ENCODE measurements at regions not wholly inside any gene's neighbourhood (a gene's known extent, or its start where the extent isn't known, plus 50 kb on each side); places are given as distances from the start of the nearest gene placed in this dataset.

DNA sequence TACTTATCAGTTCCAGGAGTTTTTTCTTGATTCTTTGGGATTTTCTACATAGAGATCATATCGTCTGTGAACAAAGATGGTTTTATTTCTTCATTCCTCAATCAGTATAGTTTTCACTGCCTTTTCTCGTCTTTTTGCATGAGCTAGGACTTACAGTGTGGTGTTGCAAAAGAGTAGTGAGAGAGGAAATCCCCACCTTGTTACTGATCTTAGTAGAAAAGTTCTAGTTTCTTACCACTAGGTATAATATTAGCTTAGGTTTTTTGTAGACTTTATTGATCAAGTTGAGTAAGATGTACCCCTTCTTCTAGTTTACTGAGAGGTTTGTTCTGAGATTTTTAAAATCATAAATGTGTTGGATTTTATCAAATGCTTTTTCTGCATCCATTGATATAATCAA is 123.3 kb downstream of the TMEM26 start (continued):
- TF ChIP-seq, protein P1, sequence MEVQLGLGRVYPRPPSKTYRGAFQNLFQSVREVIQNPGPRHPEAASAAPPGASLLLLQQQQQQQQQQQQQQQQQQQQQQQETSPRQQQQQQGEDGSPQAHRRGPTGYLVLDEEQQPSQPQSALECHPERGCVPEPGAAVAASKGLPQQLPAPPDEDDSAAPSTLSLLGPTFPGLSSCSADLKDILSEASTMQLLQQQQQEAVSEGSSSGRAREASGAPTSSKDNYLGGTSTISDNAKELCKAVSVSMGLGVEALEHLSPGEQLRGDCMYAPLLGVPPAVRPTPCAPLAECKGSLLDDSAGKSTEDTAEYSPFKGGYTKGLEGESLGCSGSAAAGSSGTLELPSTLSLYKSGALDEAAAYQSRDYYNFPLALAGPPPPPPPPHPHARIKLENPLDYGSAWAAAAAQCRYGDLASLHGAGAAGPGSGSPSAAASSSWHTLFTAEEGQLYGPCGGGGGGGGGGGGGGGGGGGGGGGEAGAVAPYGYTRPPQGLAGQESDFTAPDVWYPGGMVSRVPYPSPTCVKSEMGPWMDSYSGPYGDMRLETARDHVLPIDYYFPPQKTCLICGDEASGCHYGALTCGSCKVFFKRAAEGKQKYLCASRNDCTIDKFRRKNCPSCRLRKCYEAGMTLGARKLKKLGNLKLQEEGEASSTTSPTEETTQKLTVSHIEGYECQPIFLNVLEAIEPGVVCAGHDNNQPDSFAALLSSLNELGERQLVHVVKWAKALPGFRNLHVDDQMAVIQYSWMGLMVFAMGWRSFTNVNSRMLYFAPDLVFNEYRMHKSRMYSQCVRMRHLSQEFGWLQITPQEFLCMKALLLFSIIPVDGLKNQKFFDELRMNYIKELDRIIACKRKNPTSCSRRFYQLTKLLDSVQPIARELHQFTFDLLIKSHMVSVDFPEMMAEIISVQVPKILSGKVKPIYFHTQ (CRISPR knock-in tag; IDR thresholded peaks at IDR 0.05): no peak

DNA sequence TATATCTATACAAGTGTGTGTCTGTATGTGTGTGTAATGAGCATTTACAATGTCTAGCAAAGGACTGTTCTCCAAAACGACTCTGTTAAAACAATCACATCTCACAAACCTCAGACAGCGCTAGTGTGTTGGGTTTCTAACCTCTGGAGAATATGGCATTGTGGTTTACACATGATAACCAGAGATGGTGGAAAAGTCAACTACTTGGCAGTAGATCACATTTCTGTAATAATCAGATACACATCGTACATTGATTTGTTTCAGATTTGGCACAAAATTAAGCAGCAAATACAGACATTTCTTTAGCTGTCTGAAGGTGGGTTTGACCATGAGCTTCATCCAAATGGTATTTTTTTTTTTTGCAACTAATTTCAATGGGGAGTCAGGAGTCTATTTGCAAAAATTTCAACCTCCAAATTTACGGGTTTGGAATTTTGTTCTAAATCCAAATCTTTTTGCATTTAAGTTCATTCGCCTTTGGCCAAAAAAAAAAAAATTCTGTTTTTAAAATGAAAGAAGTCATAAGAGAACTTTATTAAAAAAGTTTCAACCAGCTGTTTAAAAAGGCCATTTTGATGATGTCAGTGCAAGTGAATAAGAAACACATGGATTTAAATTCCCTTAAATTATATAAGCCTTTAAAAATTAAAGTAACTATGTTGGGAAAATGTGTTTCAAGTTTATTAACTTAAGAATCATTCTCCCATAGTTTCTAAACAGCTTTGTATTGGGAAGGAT is 127.8 kb downstream of the TMEM26 start:
- POLR2A ChIA-PET: no interaction called here
- Mint-ChIP-seq H3K4me3 (no peak overlapping the region), H3K36me3 (peaks cover 27% of the 10 kb centered on the region), H3K27ac (no peak overlapping the region), H3K9me3 (peaks cover 35% of the 10 kb centered on the region), H3K27me3 (ENCODE audit: low read depth) (no peaks in the 10 kb centered on the region), H3K4me1 (peaks cover 8% of the 10 kb centered on the region)
- TF ChIP-seq EMX1 (CRISPR knock-in tag; IDR thresholded peaks at IDR 0.05) (no peak), GTF2I (CRISPR knock-in tag; conservative IDR thresholded peaks at IDR 0.05) (no peak), TCF7 (CRISPR knock-in tag; IDR thresholded peaks at IDR 0.05; ENCODE audit: low read depth) (no peak), ZNF219 (CRISPR knock-in tag; IDR thresholded peaks at IDR 0.05; ENCODE audit: borderline replicate concordance) (no peak)
- TF ChIP-seq, protein P2, sequence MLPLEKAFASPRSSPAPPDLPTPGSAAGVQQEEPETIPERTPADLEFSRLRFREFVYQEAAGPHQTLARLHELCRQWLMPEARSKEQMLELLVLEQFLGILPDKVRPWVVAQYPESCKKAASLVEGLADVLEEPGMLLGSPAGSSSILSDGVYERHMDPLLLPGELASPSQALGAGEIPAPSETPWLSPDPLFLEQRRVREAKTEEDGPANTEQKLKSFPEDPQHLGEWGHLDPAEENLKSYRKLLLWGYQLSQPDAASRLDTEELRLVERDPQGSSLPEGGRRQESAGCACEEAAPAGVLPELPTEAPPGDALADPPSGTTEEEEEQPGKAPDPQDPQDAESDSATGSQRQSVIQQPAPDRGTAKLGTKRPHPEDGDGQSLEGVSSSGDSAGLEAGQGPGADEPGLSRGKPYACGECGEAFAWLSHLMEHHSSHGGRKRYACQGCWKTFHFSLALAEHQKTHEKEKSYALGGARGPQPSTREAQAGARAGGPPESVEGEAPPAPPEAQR (CRISPR knock-in tag; IDR thresholded peaks at IDR 0.05): no peak
- TF ChIP-seq, protein P3, sequence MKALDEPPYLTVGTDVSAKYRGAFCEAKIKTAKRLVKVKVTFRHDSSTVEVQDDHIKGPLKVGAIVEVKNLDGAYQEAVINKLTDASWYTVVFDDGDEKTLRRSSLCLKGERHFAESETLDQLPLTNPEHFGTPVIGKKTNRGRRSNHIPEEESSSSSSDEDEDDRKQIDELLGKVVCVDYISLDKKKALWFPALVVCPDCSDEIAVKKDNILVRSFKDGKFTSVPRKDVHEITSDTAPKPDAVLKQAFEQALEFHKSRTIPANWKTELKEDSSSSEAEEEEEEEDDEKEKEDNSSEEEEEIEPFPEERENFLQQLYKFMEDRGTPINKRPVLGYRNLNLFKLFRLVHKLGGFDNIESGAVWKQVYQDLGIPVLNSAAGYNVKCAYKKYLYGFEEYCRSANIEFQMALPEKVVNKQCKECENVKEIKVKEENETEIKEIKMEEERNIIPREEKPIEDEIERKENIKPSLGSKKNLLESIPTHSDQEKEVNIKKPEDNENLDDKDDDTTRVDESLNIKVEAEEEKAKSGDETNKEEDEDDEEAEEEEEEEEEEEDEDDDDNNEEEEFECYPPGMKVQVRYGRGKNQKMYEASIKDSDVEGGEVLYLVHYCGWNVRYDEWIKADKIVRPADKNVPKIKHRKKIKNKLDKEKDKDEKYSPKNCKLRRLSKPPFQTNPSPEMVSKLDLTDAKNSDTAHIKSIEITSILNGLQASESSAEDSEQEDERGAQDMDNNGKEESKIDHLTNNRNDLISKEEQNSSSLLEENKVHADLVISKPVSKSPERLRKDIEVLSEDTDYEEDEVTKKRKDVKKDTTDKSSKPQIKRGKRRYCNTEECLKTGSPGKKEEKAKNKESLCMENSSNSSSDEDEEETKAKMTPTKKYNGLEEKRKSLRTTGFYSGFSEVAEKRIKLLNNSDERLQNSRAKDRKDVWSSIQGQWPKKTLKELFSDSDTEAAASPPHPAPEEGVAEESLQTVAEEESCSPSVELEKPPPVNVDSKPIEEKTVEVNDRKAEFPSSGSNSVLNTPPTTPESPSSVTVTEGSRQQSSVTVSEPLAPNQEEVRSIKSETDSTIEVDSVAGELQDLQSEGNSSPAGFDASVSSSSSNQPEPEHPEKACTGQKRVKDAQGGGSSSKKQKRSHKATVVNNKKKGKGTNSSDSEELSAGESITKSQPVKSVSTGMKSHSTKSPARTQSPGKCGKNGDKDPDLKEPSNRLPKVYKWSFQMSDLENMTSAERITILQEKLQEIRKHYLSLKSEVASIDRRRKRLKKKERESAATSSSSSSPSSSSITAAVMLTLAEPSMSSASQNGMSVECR (CRISPR knock-in tag; IDR thresholded peaks at IDR 0.05; ENCODE audit: borderline replicate concordance): no peak
- TF ChIP-seq, protein P4, sequence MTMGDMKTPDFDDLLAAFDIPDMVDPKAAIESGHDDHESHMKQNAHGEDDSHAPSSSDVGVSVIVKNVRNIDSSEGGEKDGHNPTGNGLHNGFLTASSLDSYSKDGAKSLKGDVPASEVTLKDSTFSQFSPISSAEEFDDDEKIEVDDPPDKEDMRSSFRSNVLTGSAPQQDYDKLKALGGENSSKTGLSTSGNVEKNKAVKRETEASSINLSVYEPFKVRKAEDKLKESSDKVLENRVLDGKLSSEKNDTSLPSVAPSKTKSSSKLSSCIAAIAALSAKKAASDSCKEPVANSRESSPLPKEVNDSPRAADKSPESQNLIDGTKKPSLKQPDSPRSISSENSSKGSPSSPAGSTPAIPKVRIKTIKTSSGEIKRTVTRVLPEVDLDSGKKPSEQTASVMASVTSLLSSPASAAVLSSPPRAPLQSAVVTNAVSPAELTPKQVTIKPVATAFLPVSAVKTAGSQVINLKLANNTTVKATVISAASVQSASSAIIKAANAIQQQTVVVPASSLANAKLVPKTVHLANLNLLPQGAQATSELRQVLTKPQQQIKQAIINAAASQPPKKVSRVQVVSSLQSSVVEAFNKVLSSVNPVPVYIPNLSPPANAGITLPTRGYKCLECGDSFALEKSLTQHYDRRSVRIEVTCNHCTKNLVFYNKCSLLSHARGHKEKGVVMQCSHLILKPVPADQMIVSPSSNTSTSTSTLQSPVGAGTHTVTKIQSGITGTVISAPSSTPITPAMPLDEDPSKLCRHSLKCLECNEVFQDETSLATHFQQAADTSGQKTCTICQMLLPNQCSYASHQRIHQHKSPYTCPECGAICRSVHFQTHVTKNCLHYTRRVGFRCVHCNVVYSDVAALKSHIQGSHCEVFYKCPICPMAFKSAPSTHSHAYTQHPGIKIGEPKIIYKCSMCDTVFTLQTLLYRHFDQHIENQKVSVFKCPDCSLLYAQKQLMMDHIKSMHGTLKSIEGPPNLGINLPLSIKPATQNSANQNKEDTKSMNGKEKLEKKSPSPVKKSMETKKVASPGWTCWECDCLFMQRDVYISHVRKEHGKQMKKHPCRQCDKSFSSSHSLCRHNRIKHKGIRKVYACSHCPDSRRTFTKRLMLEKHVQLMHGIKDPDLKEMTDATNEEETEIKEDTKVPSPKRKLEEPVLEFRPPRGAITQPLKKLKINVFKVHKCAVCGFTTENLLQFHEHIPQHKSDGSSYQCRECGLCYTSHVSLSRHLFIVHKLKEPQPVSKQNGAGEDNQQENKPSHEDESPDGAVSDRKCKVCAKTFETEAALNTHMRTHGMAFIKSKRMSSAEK (CRISPR knock-in tag; IDR thresholded peaks at IDR 0.05; ENCODE audit: borderline replicate concordance): no peak
- DNase-seq (ENCODE audit: low spot score) (no peak), ATAC-seq (no peak)
- CTCF ChIA-PET: no interaction called here

DNA sequence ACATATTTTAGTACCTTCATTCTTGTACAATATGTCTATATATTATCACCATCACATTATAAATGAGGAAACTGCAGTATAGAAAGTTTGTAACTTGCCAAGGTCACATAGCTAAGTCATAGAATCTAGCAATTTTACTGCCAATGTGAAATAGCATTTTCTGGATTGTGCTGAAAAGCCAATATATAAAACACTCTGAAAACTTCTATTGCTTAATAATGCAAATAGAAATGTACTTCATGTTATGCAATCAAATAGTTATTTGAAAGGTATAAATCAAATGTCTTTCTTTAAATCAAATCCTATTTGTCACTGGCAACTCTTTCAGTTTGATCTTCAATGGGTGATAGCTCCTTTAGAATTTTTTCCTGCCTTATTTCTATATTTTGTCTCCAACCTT is 129.5 kb downstream of the TMEM26 start:
- Mint-ChIP-seq H3K36me3 (peaks cover 10% of the 10 kb centered on the region), H3K27ac (no peak overlapping the region), H3K27me3 (ENCODE audit: low read depth) (no peaks in the 10 kb centered on the region), H3K4me3 (no peak overlapping the region), H3K9me3 (peaks cover 18% of the 10 kb centered on the region), H3K4me1 (peaks cover 8% of the 10 kb centered on the region)
- ChIA-PET POLR2A (no interaction called here), CTCF (interaction anchor here (0.8 kb wide), 1 partner anchor 15 kb away, joined by 4 read pairs; no protein-coding TSS in a partner anchor)
- ATAC-seq (no peak), DNase-seq (ENCODE audit: low spot score) (no peak)
- no peak for TF ChIP-seq TEAD1 (CRISPR knock-in tag; IDR thresholded peaks at IDR 0.05)
- TF ChIP-seq NFYB (CRISPR knock-in tag; conservative IDR thresholded peaks at IDR 0.05; ENCODE audit: low read depth): no peak
- TF ChIP-seq, protein P5, sequence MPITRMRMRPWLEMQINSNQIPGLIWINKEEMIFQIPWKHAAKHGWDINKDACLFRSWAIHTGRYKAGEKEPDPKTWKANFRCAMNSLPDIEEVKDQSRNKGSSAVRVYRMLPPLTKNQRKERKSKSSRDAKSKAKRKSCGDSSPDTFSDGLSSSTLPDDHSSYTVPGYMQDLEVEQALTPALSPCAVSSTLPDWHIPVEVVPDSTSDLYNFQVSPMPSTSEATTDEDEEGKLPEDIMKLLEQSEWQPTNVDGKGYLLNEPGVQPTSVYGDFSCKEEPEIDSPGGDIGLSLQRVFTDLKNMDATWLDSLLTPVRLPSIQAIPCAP (CRISPR knock-in tag; IDR thresholded peaks at IDR 0.05): no peak
- TF ChIP-seq, protein P6, sequence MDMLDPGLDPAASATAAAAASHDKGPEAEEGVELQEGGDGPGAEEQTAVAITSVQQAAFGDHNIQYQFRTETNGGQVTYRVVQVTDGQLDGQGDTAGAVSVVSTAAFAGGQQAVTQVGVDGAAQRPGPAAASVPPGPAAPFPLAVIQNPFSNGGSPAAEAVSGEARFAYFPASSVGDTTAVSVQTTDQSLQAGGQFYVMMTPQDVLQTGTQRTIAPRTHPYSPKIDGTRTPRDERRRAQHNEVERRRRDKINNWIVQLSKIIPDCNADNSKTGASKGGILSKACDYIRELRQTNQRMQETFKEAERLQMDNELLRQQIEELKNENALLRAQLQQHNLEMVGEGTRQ (CRISPR knock-in tag; IDR thresholded peaks at IDR 0.05): no peak
